Panc1 (cell line): ENCODE measurements at regions not wholly inside any gene's neighbourhood (a gene's known extent, or its start where the extent isn't known, plus 50 kb on each side); places are given as distances from the start of the nearest gene placed in this dataset.

ENCODE experiments used
- CTCF ChIP-seq: fragments of 450-650 bp; IDR thresholded peaks from 2 replicates; pipeline ENCODE4 v1.5.1; 2017; ENCODE audit warnings: mild to moderate bottlenecking
- POLR2AphosphoS5 ChIP-seq: IDR thresholded peaks from 2 replicates; pipeline ENCODE4 v1.6.1; 2012; ENCODE audit warnings: mild to moderate bottlenecking, low read depth, low read length, moderate library complexity
- REST ChIP-seq, 2 experiments: IDR thresholded peaks; 2 replicates each; pipeline ENCODE4 v1.6.1; 2011 to 2012; ENCODE audit warnings: low read depth in 2 of 2, control low read depth in 1 of 2, low read length in 1 of 2, mild to moderate bottlenecking in 1 of 2, moderate library complexity in 1 of 2; ENCODE audit not compliant: insufficient read depth in 1 of 2

- TF ChIP-seq CTCF (no peak), POLR2AphosphoS5 (no peak), REST (IDR thresholded peaks at IDR 0.05; ENCODE audit: insufficient read depth in 1 of 2, low read depth in 2 of 2, low read length in 1 of 2) (no peak)
Observed at GRCh38 chr2:103810875-103811274, 1043.0 kb upstream of the POU3F3 start.
